SK-N-SH treated with all-trans-retinoic acid at 6 μM for 48 hours (cell line): ENCODE measurements at regions not wholly inside any gene's neighbourhood (a gene's known extent, or its start where the extent isn't known, plus 50 kb on each side); places are given as distances from the start of the nearest gene placed in this dataset.

Experiments used
- ATAC-seq: fragments of 200-7000 bp; cut with Tn5 transposase; 3 replicates; pipeline ENCODE4 v1.9.1; 2020; ENCODE audit warnings: mild to moderate bottlenecking, moderate library complexity
- ARNTL ChIP-seq: fragments of 450-650 bp; formaldehyde crosslinking; IDR thresholded peaks from 2 replicates; pipeline ENCODE4 v1.5.0; 2020; ENCODE audit warnings: low read depth, mild to moderate bottlenecking, moderate library complexity, borderline replicate concordance
- BACH2 ChIP-seq: fragments of 250-450 bp; sonication (Bioruptor Pico); IDR thresholded peaks from 2 replicates; pipeline ENCODE4 v1.9.0; 2021; ENCODE audit warnings: mild to moderate bottlenecking, borderline replicate concordance
- CSDC2 ChIP-seq: fragments of 250-450 bp; sonication (Bioruptor Pico); IDR thresholded peaks from 2 replicates; pipeline ENCODE4 v1.5.0; 2020; ENCODE audit warnings: mild to moderate bottlenecking, moderate library complexity
- ESRRG ChIP-seq: fragments of 250-450 bp; sonication (Bioruptor Pico); IDR thresholded peaks from 2 replicates; pipeline ENCODE4 v1.6.1; 2021; ENCODE audit warnings: mild to moderate bottlenecking
- ISL1 ChIP-seq: fragments of 250-450 bp; sonication (Bioruptor Pico); IDR thresholded peaks from 2 replicates; pipeline ENCODE4 v2.1.2; 2022; ENCODE audit warnings: mild to moderate bottlenecking, moderate library complexity
- RARB ChIP-seq: fragments of 250-450 bp; sonication (Bioruptor Pico); IDR thresholded peaks from 2 replicates; pipeline ENCODE4 v1.8.0; 2021; ENCODE audit warnings: mild to moderate bottlenecking, moderate library complexity
- SNAI2 ChIP-seq: fragments of 250-450 bp; sonication (Bioruptor Pico); IDR thresholded peaks from 2 replicates; pipeline ENCODE4 v1.5.0; 2020; ENCODE audit warnings: mild to moderate bottlenecking, moderate library complexity
- TOX ChIP-seq: fragments of 250-450 bp; sonication (Bioruptor Pico); IDR thresholded peaks from 2 replicates; pipeline ENCODE4 v1.8.0; 2021; ENCODE audit warnings: mild to moderate bottlenecking, moderate library complexity, borderline replicate concordance
- ZC3H10 ChIP-seq: fragments of 250-450 bp; sonication (Bioruptor Pico); IDR thresholded peaks from 2 replicates; pipeline ENCODE4 v1.5.1; 2021; ENCODE audit warnings: mild to moderate bottlenecking, moderate library complexity
- ZNF565 ChIP-seq: fragments of 450-650 bp; formaldehyde crosslinking; conservative IDR thresholded peaks from 2 replicates; pipeline ENCODE4 v1.5.0; 2020; ENCODE audit warnings: low read depth, mild to moderate bottlenecking, moderate library complexity
- ZNF70 ChIP-seq: fragments of 450-650 bp; formaldehyde crosslinking; IDR thresholded peaks from 2 replicates; pipeline ENCODE4 v1.5.0; 2020; ENCODE audit warnings: mild to moderate bottlenecking, moderate library complexity
- ZNF8 ChIP-seq: fragments of 450-650 bp; formaldehyde crosslinking; IDR thresholded peaks from 2 replicates; pipeline ENCODE4 v1.5.0; 2020; ENCODE audit warnings: mild to moderate bottlenecking, moderate library complexity
- TF ChIP-seq, protein P1 (sequence below): fragments of 250-450 bp; sonication (Bioruptor Pico); IDR thresholded peaks from 2 replicates; pipeline ENCODE4 v1.8.0; 2021; ENCODE audit warnings: low read depth, mild to moderate bottlenecking, moderate library complexity, borderline replicate concordance
- TF ChIP-seq, protein P2 (sequence below): fragments of 250-450 bp; sonication (Bioruptor Pico); IDR thresholded peaks from 2 replicates; pipeline ENCODE4 v1.5.1; 2020; ENCODE audit warnings: low read depth, mild to moderate bottlenecking, moderate library complexity
- TF ChIP-seq, protein P3 (sequence below): fragments of 250-450 bp; sonication (Bioruptor Pico); IDR thresholded peaks from 2 replicates; pipeline ENCODE4 v1.8.0; 2020; ENCODE audit warnings: mild to moderate bottlenecking, moderate library complexity, borderline replicate concordance
- TF ChIP-seq, protein P4 (sequence below): fragments of 250-450 bp; sonication (Bioruptor Pico); IDR thresholded peaks from 2 replicates; pipeline ENCODE4 v1.5.0; 2020; ENCODE audit warnings: mild to moderate bottlenecking, moderate library complexity

DNA sequence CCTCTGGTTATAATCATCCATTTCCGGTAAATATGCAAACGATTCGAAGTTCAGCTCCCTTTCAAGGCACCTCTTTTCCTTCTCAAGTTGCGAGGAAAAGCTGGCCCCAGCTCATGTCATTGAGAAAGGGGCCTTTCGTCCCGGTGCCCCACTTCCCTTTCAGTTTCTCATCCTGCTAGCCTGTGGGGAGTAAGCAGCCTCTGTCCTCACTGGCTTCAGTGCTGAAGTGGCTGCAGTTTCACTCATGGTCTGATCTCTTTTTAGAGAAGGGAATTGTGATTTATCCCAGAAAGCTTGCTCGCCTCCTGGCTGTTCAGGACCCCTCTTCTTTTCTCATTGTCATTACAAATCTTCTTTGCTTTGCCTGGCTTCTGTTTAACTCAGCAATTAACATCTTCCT, 207.5 kb downstream of the NR4A2 start (continued):
- TF ChIP-seq, protein P1, sequence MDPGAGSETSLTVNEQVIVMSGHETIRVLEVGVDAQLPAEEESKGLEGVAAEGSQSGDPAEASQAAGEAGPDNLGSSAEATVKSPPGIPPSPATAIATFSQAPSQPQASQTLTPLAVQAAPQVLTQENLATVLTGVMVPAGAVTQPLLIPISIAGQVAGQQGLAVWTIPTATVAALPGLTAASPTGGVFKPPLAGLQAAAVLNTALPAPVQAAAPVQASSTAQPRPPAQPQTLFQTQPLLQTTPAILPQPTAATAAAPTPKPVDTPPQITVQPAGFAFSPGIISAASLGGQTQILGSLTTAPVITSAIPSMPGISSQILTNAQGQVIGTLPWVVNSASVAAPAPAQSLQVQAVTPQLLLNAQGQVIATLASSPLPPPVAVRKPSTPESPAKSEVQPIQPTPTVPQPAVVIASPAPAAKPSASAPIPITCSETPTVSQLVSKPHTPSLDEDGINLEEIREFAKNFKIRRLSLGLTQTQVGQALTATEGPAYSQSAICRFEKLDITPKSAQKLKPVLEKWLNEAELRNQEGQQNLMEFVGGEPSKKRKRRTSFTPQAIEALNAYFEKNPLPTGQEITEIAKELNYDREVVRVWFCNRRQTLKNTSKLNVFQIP (CRISPR knock-in tag) = no peak
- no peak for TF ChIP-seq ARNTL (CRISPR knock-in tag)
- no peak for TF ChIP-seq ISL1 (CRISPR knock-in tag)
- TF ChIP-seq SNAI2 (CRISPR knock-in tag) = no peak
- no peak for TF ChIP-seq ZNF70 (CRISPR knock-in tag)
- TF ChIP-seq ZC3H10 (CRISPR knock-in tag) = no peak
- TF ChIP-seq, protein P2, sequence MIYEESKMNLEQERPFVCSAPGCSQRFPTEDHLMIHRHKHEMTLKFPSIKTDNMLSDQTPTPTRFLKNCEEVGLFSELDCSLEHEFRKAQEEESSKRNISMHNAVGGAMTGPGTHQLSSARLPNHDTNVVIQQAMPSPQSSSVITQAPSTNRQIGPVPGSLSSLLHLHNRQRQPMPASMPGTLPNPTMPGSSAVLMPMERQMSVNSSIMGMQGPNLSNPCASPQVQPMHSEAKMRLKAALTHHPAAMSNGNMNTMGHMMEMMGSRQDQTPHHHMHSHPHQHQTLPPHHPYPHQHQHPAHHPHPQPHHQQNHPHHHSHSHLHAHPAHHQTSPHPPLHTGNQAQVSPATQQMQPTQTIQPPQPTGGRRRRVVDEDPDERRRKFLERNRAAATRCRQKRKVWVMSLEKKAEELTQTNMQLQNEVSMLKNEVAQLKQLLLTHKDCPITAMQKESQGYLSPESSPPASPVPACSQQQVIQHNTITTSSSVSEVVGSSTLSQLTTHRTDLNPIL = no peak
- TF ChIP-seq BACH2 (CRISPR knock-in tag) = no peak
- no peak for TF ChIP-seq ESRRG (CRISPR knock-in tag)
- no peak for TF ChIP-seq ZNF8 (CRISPR knock-in tag)
- TF ChIP-seq ZNF565 (CRISPR knock-in tag) = no peak

DNA sequence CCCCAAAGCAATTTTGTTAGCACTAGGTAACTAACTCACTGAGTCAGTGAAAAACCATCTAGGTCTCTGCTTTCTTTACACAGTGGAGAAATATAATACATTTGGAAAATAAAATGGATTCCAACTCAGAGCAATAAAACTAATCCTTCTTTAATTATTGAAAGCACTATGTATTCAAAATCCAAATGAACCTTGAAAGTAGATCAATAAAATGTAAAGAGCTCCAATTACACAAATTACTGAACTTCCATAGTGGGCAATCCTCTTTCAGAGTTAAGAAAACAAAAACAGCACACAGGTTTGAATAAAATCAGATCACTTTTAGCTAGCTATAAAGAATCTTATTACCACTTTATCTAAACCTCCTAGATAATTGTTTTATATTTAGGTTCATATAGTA, 208.1 kb downstream of the NR4A2 start:
- ATAC-seq = no peak
- TF ChIP-seq ZNF565 (CRISPR knock-in tag) = no peak
- TF ChIP-seq, protein P3, sequence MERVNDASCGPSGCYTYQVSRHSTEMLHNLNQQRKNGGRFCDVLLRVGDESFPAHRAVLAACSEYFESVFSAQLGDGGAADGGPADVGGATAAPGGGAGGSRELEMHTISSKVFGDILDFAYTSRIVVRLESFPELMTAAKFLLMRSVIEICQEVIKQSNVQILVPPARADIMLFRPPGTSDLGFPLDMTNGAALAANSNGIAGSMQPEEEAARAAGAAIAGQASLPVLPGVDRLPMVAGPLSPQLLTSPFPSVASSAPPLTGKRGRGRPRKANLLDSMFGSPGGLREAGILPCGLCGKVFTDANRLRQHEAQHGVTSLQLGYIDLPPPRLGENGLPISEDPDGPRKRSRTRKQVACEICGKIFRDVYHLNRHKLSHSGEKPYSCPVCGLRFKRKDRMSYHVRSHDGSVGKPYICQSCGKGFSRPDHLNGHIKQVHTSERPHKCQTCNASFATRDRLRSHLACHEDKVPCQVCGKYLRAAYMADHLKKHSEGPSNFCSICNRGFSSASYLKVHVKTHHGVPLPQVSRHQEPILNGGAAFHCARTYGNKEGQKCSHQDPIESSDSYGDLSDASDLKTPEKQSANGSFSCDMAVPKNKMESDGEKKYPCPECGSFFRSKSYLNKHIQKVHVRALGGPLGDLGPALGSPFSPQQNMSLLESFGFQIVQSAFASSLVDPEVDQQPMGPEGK (CRISPR knock-in tag) = no peak
- no peak for TF ChIP-seq RARB (CRISPR knock-in tag)
- no peak for TF ChIP-seq SNAI2 (CRISPR knock-in tag)

DNA sequence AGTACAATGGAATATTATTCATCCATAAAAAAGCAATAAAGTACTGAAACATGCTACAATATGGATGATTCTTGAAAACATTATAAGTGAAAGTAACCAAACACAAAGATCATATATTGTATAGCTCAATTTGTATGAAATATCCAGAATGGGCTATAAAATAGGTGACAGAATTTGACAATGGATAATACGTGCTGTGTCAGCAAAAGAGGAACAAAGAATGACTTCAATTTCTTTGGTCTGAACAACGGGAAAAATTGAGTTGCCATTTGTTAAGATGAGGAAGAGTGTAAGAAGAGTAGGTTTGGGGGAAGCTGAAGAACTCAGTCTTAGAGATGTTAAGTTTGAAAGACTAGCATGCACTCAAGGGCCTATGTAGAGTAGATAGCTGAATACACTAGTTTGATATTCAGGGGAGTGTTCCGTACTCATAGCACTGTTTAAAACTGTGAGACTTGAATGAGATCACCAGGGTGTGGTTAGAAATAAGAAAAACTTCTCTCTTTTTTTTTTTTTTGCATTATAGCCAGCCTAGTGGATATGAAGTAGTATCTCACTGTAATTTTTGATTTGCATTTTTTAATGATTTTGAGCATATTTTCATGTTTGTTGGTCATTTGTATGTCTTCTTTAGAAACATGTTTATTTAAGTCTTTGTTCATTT, 213.6 kb downstream of the NR4A2 start:
- TF ChIP-seq, protein P4, sequence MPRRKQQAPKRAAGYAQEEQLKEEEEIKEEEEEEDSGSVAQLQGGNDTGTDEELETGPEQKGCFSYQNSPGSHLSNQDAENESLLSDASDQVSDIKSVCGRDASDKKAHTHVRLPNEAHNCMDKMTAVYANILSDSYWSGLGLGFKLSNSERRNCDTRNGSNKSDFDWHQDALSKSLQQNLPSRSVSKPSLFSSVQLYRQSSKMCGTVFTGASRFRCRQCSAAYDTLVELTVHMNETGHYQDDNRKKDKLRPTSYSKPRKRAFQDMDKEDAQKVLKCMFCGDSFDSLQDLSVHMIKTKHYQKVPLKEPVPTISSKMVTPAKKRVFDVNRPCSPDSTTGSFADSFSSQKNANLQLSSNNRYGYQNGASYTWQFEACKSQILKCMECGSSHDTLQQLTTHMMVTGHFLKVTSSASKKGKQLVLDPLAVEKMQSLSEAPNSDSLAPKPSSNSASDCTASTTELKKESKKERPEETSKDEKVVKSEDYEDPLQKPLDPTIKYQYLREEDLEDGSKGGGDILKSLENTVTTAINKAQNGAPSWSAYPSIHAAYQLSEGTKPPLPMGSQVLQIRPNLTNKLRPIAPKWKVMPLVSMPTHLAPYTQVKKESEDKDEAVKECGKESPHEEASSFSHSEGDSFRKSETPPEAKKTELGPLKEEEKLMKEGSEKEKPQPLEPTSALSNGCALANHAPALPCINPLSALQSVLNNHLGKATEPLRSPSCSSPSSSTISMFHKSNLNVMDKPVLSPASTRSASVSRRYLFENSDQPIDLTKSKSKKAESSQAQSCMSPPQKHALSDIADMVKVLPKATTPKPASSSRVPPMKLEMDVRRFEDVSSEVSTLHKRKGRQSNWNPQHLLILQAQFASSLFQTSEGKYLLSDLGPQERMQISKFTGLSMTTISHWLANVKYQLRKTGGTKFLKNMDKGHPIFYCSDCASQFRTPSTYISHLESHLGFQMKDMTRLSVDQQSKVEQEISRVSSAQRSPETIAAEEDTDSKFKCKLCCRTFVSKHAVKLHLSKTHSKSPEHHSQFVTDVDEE (CRISPR knock-in tag) = no peak
- TF ChIP-seq, protein P3 (CRISPR knock-in tag) = no peak
- TF ChIP-seq, protein P1 (CRISPR knock-in tag) = no peak
- TF ChIP-seq CSDC2 (CRISPR knock-in tag) = no peak
- no peak for TF ChIP-seq ZNF70 (CRISPR knock-in tag)
- no peak for TF ChIP-seq ARNTL (CRISPR knock-in tag)
- TF ChIP-seq TOX (CRISPR knock-in tag) = no peak
- no peak for ATAC-seq
